Right renal cortex interstitium (tissue), 3 donors: ENCODE measurements at regions not wholly inside any gene's neighbourhood (a gene's known extent, or its start where the extent isn't known, plus 50 kb on each side); places are given as distances from the start of the nearest gene placed in this dataset.

Experiments
- DNase-seq, 3 donors: peaks; one replicate each; pipeline ENCODE4 v3.0.0-alpha.2; 2013; ENCODE audit warnings: low read depth in 3 of 3, low spot score in 2 of 3

- DNase-seq = no peak
These were observed 135.0 kb downstream of the FOXD2 start for GRCh38 chr1:47572731-47573430.

GRCh38 chr1:47574451-47575165 lies 136.8 kb downstream of the FOXD2 start:
- DNase-seq = no peak

GRCh38 chr1:47575855-47576757 lies 138.3 kb downstream of the FOXD2 start:
- no peak for DNase-seq

DNA sequence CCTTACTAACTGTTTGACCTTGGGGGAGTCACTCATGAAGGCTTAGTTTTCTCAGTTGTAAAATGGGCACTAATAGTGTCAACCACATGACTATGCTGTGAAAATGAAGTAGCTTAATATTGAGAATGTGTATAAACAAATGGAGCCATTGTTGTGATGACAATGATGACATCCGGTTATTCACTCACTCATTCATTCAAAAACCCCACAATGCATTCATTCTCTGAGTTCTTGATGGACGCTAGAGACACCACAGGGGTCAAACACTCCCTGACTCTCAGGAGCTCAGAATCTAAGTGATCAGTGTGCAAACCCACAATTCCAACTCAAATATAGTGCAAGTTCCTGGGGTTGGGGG lies 138.9 kb downstream of the FOXD2 start:
- DNase-seq = no peak

- DNase-seq = no peak
These were observed 139.6 kb downstream of the FOXD2 start for GRCh38 chr1:47577303-47578025.

DNA sequence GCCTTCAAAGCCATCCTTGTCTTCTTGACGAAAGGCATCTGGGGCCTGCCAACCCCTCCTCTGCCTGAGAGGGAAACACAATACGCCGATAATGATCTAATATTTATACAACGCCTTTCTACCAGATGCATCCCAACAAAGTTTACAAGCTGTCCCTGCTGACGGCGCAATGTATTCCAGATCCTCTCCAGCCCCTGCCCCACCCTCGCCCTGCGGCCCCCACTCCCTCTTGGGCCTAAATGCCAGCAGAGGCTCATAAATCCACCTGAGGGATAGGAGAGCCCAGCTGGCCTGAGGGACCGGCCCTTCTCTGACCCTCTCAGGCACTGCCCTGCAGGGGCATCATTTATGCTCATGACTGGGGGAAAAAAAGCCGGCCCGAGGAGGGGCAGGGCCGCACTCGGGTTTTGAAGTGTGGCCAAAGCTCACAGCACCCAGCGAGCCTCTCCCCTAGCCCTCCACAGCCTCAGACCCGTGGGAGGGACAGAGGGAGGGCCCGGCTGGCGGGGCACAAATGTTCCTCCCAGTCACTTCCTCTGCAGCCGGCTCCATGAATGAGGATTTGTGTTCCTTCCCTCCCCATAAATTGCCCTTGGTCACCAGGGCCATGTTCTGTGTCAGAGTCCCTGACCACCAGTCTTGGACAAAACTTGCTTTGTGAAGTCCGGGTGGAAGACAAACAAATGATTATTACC lies 140.3 kb downstream of the FOXD2 start:
- DNase-seq = peak; percentile 69 to 75 (median 74)

- peak in 1 of 3 donors; percentile 60 for DNase-seq
These were observed 141.0 kb downstream of the FOXD2 start for GRCh38 chr1:47578721-47579419.

- no peak for DNase-seq
These were observed 142.0 kb downstream of the FOXD2 start for GRCh38 chr1:47579809-47580208.

DNA sequence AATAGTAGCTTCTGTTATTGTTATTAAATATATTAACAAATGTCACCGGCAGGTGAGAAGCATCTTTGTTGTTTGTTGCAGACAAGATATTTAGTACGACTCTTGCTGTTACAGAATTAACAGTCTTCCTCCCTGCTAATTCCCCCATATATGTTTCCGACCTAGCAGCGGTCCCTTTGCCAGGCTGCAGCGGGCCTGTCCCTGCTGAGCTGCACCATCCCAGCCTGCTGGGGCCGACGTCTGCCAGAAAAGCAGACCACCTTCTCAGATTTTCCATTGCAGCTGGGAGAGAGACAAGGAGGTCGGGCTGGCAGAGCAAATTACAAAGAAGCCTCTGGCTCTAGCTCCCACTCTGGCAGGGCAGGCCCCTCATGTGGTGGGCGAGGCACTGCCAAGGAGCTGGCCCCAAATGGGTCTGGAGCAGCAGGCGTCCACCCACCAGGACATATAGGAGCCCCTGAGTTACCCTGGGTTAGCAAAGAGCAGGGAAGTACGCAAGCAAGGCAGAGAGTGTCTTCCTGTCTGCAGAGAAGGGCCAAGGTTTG lies 142.7 kb downstream of the FOXD2 start:
- no peak for DNase-seq

GRCh38 chr1:47582891-47583608 lies 145.2 kb downstream of the FOXD2 start:
- DNase-seq = no peak

DNA sequence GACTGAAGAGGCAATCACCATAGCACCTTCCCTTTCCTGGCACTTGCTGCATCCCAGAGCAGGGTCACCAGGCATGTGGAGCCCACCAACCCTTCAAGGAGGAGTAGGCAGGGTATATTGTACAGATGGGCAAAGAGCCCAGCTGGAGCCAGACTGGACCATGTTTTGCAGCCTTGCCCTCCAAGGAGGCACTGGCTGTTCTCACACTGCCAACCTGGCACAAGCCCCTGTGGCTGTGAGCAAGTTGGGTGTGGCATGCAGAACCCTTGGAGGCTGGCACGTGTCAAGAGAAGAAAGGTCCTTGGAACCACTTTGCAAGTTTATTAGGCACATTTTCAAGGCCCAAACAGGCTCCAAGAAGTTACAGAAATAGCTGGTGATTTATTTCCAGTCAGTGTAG lies 146.4 kb downstream of the FOXD2 start:
- DNase-seq = no peak

DNA sequence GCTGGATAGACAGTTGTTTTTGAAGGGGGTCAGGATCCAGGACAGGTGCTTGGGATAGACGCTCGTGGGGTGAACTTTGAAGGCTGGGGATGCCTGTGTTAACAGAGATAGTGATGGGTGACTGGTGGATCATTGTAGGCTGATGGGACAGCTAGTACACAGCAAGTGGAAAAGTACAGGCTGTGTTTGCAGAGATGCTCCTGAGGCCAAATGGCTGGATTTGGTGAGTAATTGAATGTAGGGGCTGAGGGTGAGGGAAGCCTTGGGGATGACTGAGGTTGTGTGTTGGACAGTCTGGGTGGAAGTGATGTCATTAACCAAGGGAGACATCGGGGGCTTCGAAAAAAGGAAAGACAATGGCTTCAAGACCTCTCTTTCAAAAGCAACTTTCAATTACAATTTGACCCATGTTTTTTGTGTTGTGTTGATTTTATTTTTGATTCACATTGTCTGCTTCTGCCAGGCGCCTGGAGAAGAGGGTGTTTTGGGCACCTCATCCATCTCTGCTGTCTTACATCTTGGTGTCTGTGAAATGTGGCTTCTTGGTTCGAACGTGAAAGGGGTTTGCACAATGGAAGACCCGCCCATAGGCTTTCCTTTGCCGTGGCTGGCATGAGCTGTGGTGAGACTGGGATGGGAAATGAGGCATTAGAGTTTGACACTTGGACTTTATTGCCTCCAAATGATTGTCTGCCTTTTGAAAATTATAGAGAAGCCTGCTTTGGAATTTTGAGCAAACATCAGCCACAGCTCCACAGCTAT lies 147.5 kb downstream of the FOXD2 start:
- no peak for DNase-seq

GRCh38 chr1:47587891-47588582 lies 150.2 kb downstream of the FOXD2 start:
- no peak for DNase-seq

DNA sequence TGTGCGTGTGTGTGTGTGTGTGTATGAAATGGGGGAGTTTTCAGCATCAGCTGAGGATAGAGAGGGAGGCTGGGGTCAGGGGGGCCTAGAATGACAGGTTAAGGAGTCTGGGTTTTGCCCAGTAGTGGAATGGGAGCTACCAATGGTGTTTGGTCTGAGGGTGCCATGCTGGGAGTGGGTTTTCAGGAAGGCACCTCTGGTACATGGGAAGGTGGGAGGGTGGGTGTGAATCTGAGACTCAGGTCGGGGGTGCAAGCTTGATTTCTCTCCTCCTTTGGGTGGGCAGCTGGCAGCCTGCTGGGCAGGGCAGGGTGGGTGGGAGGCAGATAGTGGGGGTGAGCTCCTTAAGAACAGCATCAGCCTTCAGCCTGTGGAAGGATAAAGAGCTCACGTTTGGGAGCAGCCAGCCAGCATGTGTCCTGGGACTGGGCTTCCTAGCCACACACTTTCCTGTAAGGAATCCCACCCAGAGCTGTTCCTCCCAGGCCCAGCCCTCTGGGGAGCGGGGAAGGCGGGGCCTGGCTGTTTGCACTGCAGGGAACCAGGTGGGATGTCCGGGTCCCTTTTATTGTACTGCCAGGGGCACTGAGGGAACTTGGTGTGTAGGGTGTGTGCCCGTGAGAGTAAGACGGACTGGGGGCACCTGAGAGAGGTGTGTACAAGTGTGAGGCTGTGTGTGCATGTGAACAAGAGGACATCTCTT lies 152.8 kb downstream of the FOXD2 start:
- DNase-seq = no peak

GRCh38 chr1:47591801-47592200 lies 154.0 kb downstream of the FOXD2 start:
- DNase-seq = no peak

- DNase-seq = no peak
These were observed 154.6 kb downstream of the FOXD2 start for GRCh38 chr1:47592296-47593012.
